Ammon's horn (tissue), 1 donor: ENCODE measurements at regions not wholly inside any gene's neighbourhood (a gene's known extent, or its start where the extent isn't known, plus 50 kb on each side); places are given as distances from the start of the nearest gene placed in this dataset.
"Not testable (repeated sequence)": the region's sequence is repeated elsewhere in the genome, so short reads cannot be mapped to it uniquely, and the experiment has no call there.

Source experiments
- DNase-seq: peaks from one replicate; pipeline ENCODE4 v3.0.0-alpha.2; 2016; ENCODE audit warnings: low spot score

GRCh38 chr7:66413379-66414114, 208.4 kb downstream of the TPST1 start:
- peak; percentile 89 for DNase-seq

- DNase-seq: no peak
Measured at GRCh38 chr7:66415659-66416265, 210.6 kb downstream of the TPST1 start.

- no peak for DNase-seq
Measured at GRCh38 chr7:66418537-66418936, 210.1 kb upstream of the KCTD7 start.

- no peak for DNase-seq
Measured at GRCh38 chr7:66419210-66419609, 209.5 kb upstream of the KCTD7 start.

- DNase-seq: no peak
Measured at GRCh38 chr7:66421830-66422475, 206.7 kb upstream of the KCTD7 start.

GRCh38 chr7:66423729-66424128, 205.0 kb upstream of the KCTD7 start:
- no peak for DNase-seq

GRCh38 chr7:66426332-66426731, 202.3 kb upstream of the KCTD7 start:
- DNase-seq: no peak

- no peak for DNase-seq
Measured at GRCh38 chr7:66426996-66427395, 201.7 kb upstream of the KCTD7 start.

GRCh38 chr7:66427956-66428355, 200.7 kb upstream of the KCTD7 start:
- DNase-seq: no peak

GRCh38 chr7:66429498-66430163, 199.1 kb upstream of the KCTD7 start:
- DNase-seq: no peak

- no peak for DNase-seq
Measured at GRCh38 chr7:66430164-66430545, 198.5 kb upstream of the KCTD7 start.

GRCh38 chr7:66438703-66439405, 189.8 kb upstream of the KCTD7 start:
- DNase-seq: not testable (repeated sequence)

- DNase-seq: no peak
Measured at GRCh38 chr7:66442385-66442784, 186.3 kb upstream of the KCTD7 start.

GRCh38 chr7:66443946-66444345, 184.7 kb upstream of the KCTD7 start:
- no peak for DNase-seq

GRCh38 chr7:66447007-66447406, 181.7 kb upstream of the KCTD7 start:
- not testable (repeated sequence) for DNase-seq

GRCh38 chr7:66450814-66451213, 177.9 kb upstream of the KCTD7 start:
- not testable (repeated sequence) for DNase-seq

- DNase-seq: not testable (repeated sequence)
Measured at GRCh38 chr7:66451713-66452112, 177.0 kb upstream of the KCTD7 start.

GRCh38 chr7:66452165-66452564, 176.5 kb upstream of the KCTD7 start:
- DNase-seq: no peak

- peak; percentile 22 for DNase-seq
Measured at GRCh38 chr7:66453340-66453739, 175.3 kb upstream of the KCTD7 start.

- no peak for DNase-seq
Measured at GRCh38 chr7:66454600-66455225, 174.0 kb upstream of the KCTD7 start.

- DNase-seq: not testable (repeated sequence)
Measured at GRCh38 chr7:66455432-66455831, 173.2 kb upstream of the KCTD7 start.

- DNase-seq: not testable (repeated sequence)
Measured at GRCh38 chr7:66456431-66456830, 172.2 kb upstream of the KCTD7 start.
